Common myeloid progenitor, CD34-positive (primary cell): ENCODE measurements at regions not wholly inside any gene's neighbourhood (a gene's known extent, or its start where the extent isn't known, plus 50 kb on each side); places are given as distances from the start of the nearest gene placed in this dataset.

ENCODE experiments used
- CTCF ChIA-PET: fragments of 350-600 bp; sonication (Branson Sonifier 250); formaldehyde crosslinking; loops from one replicate; lab custom pipeline; 2021; ENCODE audit warnings: antibody characterized with exemption; lab: Charles Lee
- POLR2A ChIA-PET: fragments of 350-600 bp; sonication (Branson Sonifier 250); formaldehyde crosslinking; loops from one replicate; lab custom pipeline; 2021; ENCODE audit warnings: antibody characterized with exemption; lab: Charles Lee
- DNase-seq, 3 donors: peaks; one replicate each; pipeline versions ENCODE4 v3.0.0 to v3.0.0-alpha.2; 2013
- H3K27ac ChIP-seq, 2 experiments: 1 replicate in 1 of 2; 2 replicates in 1 of 2; pipeline ENCODE4 v1.7.0; 2013; ENCODE audit warnings: inconsistent platforms in 2 of 2, low read length in 2 of 2, mild to moderate bottlenecking in 2 of 2, low read depth in 1 of 2, moderate library complexity in 1 of 2; ENCODE audit not compliant: severe bottlenecking in 2 of 2, insufficient read depth in 1 of 2, poor library complexity in 1 of 2
- H3K27me3 ChIP-seq, 5 experiments: replicated peaks in 2 of 5; 1 replicate in 3 of 5; 2 replicates in 2 of 5; pipeline versions ENCODE4 v1.6.1 to v1.7.0; 2013; ENCODE audit warnings: low read length in 4 of 5, mild to moderate bottlenecking in 2 of 5, moderate library complexity in 2 of 5, inconsistent platforms in 1 of 5; ENCODE audit not compliant: insufficient read depth in 5 of 5, control insufficient read depth in 4 of 5
- H3K36me3 ChIP-seq, 4 experiments: 1 replicate in 2 of 4; 2 replicates in 2 of 4; pipeline versions ENCODE4 v1.6.1 to v1.7.0; 2013; ENCODE audit warnings: low read length in 3 of 4, control low read depth in 1 of 4, mild to moderate bottlenecking in 1 of 4; ENCODE audit not compliant: control insufficient read depth in 4 of 4, insufficient read depth in 4 of 4
- H3K4me1 ChIP-seq, 4 experiments: 1 replicate in 3 of 4; 2 replicates in 1 of 4; pipeline versions ENCODE4 v1.6.1 to v1.7.1; 2013; ENCODE audit warnings: low read length in 3 of 4, mild to moderate bottlenecking in 3 of 4, control low read depth in 1 of 4, inconsistent platforms in 1 of 4, moderate library complexity in 1 of 4; ENCODE audit not compliant: control insufficient read depth in 4 of 4, insufficient read depth in 4 of 4; ENCODE audit errors: control extremely low read depth in 1 of 4
- H3K4me3 ChIP-seq, 7 experiments: 1 replicate in 4 of 7; 2 replicates in 3 of 7; pipeline versions ENCODE4 v1.5.1 to v1.7.0; 2013; ENCODE audit warnings: mild to moderate bottlenecking in 7 of 7, low read length in 6 of 7, moderate library complexity in 6 of 7, inconsistent platforms in 2 of 7, low read depth in 2 of 7, control low read depth in 1 of 7; ENCODE audit not compliant: insufficient read depth in 4 of 7, control insufficient read depth in 1 of 7; ENCODE audit errors: extremely low read depth in 1 of 7
- H3K9me3 ChIP-seq, 5 experiments: 1 replicate in 4 of 5; 2 replicates in 1 of 5; pipeline versions ENCODE4 v1.6.1 to v1.7.1; 2013; ENCODE audit warnings: low read length in 4 of 5, mild to moderate bottlenecking in 2 of 5, inconsistent platforms in 1 of 5, low read depth in 1 of 5, moderate library complexity in 1 of 5; ENCODE audit not compliant: control insufficient read depth in 4 of 5, insufficient read depth in 2 of 5; ENCODE audit errors: control extremely low read depth in 1 of 5
- WGBS: methylation state at CpG from one replicate; pipeline ENCODE4 v1.1.5; 2013; ENCODE audit not compliant: insufficient coverage; 5-methylcytosine and 5-hydroxymethylcytosine counted together

DNA sequence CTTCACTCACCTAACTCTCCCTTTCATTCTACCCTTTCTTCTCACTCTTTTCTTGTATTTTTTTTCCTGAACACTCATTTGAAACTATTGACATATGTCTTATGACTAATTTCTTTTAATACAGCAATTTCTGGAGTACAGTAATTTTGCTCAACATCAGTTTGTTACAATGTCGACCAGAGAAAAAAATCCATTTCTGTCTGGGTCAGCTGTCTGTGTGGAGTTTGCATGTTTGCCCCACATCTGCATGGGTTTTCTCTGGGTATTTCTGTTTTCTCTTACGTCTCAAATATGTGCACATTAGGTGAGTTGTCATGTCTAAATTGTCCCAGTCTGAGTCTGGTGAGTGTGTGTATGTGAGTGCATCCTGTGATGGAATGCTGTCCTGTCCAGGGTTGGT is 294.8 kb downstream of the HS3ST1 start:
- no peak for DNase-seq
- Histone ChIP-seq H3K9me3 (peaks cover 0 to 6% (median 2%) of the 10 kb centered on the region in 5 experiments), H3K4me3 (no peak overlapping the region), H3K27me3 (no peaks in the 10 kb centered on the region), H3K27ac (no peak overlapping the region), H3K4me1 (peaks cover 0 to 2% (median 0%) of the 10 kb centered on the region in 4 experiments), H3K36me3 (no peaks in the 10 kb centered on the region)
- ChIA-PET CTCF (no interaction called here), POLR2A (no interaction called here)
- 100% methylated on average over 1 of the region's 2 CpGs for WGBS

DNA sequence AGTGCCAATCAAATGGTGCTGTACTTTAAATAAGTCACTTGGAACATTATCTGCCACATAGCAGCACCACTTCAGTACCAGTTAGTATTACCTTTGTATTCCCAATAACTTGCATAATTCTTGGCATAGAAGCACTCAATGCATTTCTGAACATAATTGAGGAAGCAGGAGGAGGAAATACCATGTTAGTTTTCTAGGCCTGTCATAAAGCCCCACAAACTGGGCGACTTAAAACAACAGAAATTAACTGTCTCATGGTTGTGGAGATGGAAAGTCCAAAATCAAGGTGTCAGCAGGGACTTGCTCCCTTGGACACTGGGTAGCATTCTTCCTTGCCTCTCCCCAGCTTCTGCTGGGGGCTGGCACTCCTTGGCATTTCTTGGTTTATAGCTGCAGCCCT is 296.2 kb downstream of the HS3ST1 start:
- DNase-seq, result peak in 1 of 3 donors; percentile 4

DNA sequence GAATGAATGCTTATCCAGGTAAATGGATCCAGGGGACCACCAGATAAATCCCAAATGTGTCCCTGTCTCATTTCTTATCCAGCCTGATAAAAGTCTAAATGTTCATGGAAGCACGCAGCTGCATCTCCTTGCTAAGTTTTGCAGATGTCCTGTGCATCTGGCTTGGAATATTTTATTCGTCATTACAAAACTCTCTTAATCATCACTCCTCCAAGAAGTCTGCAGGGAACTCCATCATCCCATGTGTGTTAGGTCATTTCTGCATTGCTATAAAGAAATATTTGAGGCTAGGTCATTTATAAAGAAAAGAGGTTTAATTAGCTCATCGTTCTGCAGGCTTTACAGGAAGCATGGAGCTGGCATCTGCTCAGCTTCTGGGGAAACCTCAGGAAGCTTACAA is 297.2 kb downstream of the HS3ST1 start:
- H3K27ac ChIP-seq, result no peak overlapping the region
- no peaks in the 10 kb centered on the region for H3K36me3 ChIP-seq
- H3K9me3 ChIP-seq, result peaks cover 0 to 6% (median 0%) of the 10 kb centered on the region in 5 experiments
- DNase-seq, result no peak
- ChIA-PET POLR2A (interaction anchor here (1.0 kb wide), 1 partner anchor 532 kb away, joined by 3 read pairs; no protein-coding TSS in a partner anchor), CTCF (interaction anchor here (1.6 to 2.0 kb wide), 2 partner anchors 9 to 26 kb away, joined by 3 to 7 read pairs; no protein-coding TSS in a partner anchor)
- peaks cover 0 to 2% (median 0%) of the 10 kb centered on the region in 4 experiments for H3K4me1 ChIP-seq
- no peaks in the 10 kb centered on the region for H3K27me3 ChIP-seq
- H3K4me3 ChIP-seq, result no peak overlapping the region
- WGBS, result 95% methylated on average over 2 of the region's 3 CpGs

More for the DNA sequence above, 296.2 kb downstream of the HS3ST1 start:
- CTCF ChIA-PET, result interaction anchor here (1.6 kb wide), 1 partner anchor 25 kb away, joined by 3 read pairs; no protein-coding TSS in a partner anchor
- Histone ChIP-seq H3K27me3 (no peaks in the 10 kb centered on the region), H3K4me3 (no peak overlapping the region), H3K9me3 (peaks cover 0 to 6% (median 0%) of the 10 kb centered on the region in 5 experiments), H3K4me1 (peaks cover 0 to 2% (median 0%) of the 10 kb centered on the region in 4 experiments), H3K27ac (no peak overlapping the region), H3K36me3 (no peaks in the 10 kb centered on the region)
- POLR2A ChIA-PET, result no interaction called here
- 57% methylated on average over 1 of the region's 1 CpG for WGBS

DNA sequence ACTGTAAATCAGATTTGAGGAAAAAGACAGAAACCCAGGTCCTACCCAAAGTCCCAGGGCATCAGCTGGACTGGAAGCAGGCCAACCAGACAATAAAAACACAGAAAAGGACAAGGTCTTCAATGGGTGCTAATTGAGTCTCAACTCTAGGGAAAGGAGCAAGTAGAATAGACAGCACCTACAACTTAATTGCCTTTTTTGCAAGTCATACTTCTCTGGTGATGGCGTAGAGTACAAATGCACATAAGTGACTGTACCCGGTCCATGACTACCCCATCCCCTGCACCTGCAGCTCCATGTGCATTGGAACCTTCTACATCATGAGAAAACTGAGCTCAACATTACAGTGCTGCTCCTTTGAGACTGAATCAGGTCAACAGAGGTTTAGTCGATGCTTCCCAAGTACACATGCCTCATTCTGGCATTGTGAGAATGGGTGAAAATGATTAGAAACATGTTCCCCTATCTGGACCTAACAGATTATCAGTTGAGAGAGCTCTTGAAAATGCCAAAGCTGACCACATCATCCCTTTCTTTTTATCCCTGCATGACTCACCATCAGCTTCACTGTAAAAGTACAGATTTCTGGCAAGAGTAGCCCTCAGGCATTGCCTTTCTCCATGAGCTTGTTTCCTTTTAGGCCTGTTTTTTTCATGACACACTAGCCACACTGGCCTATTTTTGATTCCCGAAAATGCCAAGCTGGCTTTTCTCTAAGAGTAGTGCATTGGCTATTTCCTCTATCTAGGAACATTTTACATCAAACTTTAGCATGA is 298.3 kb downstream of the HS3ST1 start:
- Histone ChIP-seq H3K36me3 (no peaks in the 10 kb centered on the region), H3K27me3 (no peaks in the 10 kb centered on the region), H3K4me3 (no peak overlapping the region), H3K4me1 (peaks cover 0 to 2% (median 0%) of the 10 kb centered on the region in 4 experiments), H3K27ac (no peak overlapping the region), H3K9me3 (peaks cover 0 to 6% (median 0%) of the 10 kb centered on the region in 5 experiments)
- DNase-seq, result peak in 1 of 3 donors; percentile 46
- CTCF ChIA-PET, result interaction anchor here (2.0 kb wide), 1 partner anchor 11 kb away, joined by 7 read pairs; no protein-coding TSS in a partner anchor
- POLR2A ChIA-PET, result interaction anchor here (1.0 kb wide), 1 partner anchor 531 kb away, joined by 3 read pairs; no protein-coding TSS in a partner anchor
- WGBS, result 100% methylated on average over 3 of the region's 4 CpGs

DNA sequence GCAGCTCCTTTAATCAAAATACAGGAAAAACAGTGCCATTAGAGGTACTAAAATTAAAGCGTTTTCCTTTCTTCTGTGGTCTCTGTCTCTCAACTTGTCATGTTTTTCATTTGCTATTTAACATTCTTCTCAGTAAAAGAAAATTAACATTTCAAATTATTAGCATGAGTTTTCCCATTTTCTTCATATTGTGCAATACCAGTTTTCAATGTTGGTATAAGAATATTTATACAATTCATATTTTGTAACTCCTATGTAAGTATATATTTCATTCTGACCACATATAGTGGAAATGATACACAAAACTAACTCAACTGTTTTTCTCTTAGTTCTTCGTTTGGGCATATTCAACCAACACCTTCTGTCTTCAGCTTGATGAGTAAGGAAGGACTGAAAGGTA is 308.3 kb downstream of the HS3ST1 start:
- no peak overlapping the region for H3K4me3 ChIP-seq
- CTCF ChIA-PET, result no interaction called here
- no peaks in the 10 kb centered on the region for H3K36me3 ChIP-seq
- H3K27ac ChIP-seq, result no peak overlapping the region
- no peaks in the 10 kb centered on the region for H3K9me3 ChIP-seq
- no peak for DNase-seq
- H3K27me3 ChIP-seq, result no peaks in the 10 kb centered on the region
- H3K4me1 ChIP-seq, result peaks cover 0 to 10% (median 3%) of the 10 kb centered on the region in 4 experiments
- WGBS, result no CpG with 5 or more reads among the region's 2 CpGs
- POLR2A ChIA-PET, result no interaction called here

DNA sequence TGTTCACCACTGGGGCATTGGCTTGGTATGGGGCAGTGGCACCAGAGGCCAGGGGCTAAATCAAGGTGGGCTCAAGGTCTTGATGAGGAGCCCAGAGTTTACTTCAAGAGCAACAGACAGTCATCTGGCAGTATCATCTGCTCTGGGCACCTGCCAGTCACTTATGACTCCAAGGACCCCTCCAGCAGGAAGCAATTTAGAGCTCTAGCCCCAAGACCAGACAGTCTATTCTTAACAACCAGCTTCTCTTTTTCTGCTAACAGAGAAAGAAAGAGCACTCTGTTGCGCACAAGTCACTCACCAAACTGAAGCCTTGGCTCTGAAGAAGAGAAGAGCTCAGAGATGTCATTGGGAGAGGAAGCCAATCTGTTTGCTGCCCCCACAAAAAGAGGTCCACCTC is 309.2 kb downstream of the HS3ST1 start:
- Histone ChIP-seq H3K36me3 (no peaks in the 10 kb centered on the region), H3K4me3 (no peak overlapping the region), H3K27me3 (no peaks in the 10 kb centered on the region), H3K9me3 (no peaks in the 10 kb centered on the region), H3K27ac (no peak overlapping the region), H3K4me1 (peaks cover 0 to 11% (median 3%) of the 10 kb centered on the region in 4 experiments)
- CTCF ChIA-PET, result no interaction called here
- POLR2A ChIA-PET, result no interaction called here
- no CpG with 5 or more reads among the region's 1 CpG for WGBS
- DNase-seq, result peak in 1 of 3 donors; percentile 19

DNA sequence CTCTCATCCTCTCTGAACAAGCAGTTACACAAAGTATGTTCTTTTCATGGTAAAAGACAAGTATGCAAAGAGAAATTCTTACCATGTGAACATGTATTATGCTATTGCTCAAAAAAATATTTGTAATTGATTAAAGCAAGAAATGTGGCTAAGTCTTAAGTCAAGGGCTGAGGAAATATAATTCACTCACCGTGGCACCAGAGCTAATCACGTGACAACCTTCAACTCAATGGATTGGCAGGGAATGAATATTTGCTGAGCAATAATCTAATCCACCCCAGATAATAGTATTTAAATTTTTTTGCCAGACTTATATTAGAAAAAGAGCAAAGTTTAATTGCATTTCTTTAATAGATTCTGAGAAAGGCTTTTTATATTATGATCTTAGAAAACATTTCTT is 310.2 kb downstream of the HS3ST1 start:
- ChIA-PET CTCF (no interaction called here), POLR2A (interaction anchor here (0.6 kb wide), 1 partner anchor 283 kb away, joined by 3 read pairs; no protein-coding TSS in a partner anchor)
- no peak overlapping the region for H3K27ac ChIP-seq
- 100% methylated on average over 1 of the region's 2 CpGs for WGBS
- H3K9me3 ChIP-seq, result no peaks in the 10 kb centered on the region
- no peaks in the 10 kb centered on the region for H3K36me3 ChIP-seq
- no peaks in the 10 kb centered on the region for H3K27me3 ChIP-seq
- no peak for DNase-seq
- H3K4me1 ChIP-seq, result peaks cover 0 to 11% (median 3%) of the 10 kb centered on the region in 4 experiments
- H3K4me3 ChIP-seq, result no peak overlapping the region
